ENCODE measurements at regions not wholly inside any gene's neighbourhood (a gene's known extent, or its start where the extent isn't known, plus 50 kb on each side); places are given as distances from the start of the nearest gene placed in this dataset.

DNA sequence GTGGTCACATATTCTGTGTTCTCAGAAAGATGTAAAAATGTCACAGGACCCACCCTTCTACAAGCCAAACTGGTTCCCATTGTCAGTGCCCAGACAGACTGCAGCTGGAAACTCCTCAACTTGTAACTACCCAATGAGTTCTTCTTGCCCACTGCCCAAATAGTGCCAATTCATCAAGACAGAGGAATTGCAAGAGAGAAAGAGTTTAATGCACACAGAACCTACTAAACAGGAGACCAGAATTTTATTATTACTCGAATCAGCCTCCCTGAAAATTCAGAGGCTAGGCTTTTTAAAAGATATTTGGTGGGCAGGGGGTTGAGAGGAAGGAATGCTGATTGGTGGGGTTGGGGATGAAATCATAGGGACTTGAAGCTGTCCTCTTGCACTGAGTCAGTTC, 184.1 kb downstream of the URB2 start:
- TF ChIP-seq CTCF (IDR thresholded peaks at IDR 0.05; ENCODE audit: poor library complexity, severe bottlenecking), result no peak
- no peak for TF ChIP-seq EZH2 (IDR thresholded peaks at IDR 0.05; ENCODE audit: borderline replicate concordance, insufficient read depth, low read length, poor library complexity, severe bottlenecking)
